Amygdala (tissue), 56 donors: ENCODE measurements at regions not wholly inside any gene's neighbourhood (a gene's known extent, or its start where the extent isn't known, plus 50 kb on each side); places are given as distances from the start of the nearest gene placed in this dataset.

Experiments used
- DNase-seq, 56 donors: peaks; one replicate each; lab custom pipeline; 2025; lab: John Stamatoyannopoulos, UW

DNA sequence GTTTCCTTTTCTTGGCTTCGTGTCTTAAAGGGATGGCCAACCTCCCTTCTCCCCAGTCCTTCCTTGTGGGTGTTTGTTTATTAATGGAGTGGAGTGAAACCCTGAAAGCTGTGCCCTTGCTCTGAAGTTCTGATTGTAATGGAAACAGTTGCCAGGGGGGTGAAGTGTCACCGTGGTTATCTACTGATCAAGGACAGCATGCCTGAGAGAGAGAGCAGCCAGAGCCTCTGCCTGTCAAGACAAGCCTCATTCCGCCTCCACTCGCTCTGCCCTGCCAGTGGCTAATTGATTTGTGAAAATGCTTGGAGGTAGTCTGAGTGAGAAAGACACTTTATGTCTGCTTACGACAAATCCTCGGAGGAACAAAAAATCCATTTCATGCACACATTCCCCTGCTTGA, 143.7 kb upstream of the SLC30A5 start:
- peak in 6 of 56 donors; percentile 4 to 22 (median 10) for DNase-seq

DNA sequence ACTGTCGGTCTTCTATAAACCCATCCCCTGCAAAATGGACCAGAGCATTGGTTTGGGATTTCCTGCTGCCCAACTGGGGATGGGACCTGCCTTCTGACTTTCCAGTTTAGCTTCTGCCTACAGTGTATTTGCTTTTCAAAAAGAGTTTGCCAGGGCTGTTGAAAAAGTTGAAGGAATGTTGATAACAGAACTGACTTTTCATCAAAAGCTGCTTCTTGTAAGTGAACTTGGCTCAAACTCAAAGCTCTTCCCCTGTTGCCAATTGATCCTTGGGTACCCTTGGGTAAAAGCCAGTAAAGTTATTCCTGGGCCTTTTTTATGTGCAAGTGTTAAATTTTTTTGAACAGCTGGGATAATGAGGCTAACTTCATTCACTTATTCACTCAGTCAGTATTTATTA, 142.9 kb upstream of the SLC30A5 start:
- no peak for DNase-seq

DNA sequence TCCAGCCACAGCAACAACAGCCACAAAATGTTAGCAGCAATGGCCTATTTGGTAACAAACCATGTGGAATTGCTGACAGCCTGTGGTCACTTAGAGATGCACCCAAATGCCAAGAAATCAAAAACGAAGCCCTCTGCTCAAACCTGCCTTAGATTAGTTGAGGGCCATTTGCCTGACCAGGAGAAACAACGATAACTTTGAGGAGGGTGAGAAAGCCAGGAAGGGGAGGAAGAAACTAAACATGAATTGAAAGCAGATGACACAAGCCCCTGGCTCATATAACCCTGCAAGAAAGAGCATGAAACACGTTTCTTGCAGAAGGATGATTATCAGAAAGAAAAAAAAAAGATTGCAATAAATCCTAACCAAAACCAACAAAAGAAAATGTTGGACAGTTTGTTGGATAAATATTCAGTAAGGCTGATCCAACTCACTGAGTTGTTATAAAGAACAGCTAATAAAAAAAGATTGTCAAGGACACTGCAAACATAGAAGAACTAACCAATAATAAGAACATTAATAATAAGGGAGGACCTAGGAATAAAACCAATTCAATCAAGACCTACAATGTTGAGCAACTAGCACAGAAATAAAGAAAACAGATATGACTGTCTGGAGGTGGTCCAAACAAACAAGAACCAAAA, 140.5 kb upstream of the SLC30A5 start:
- DNase-seq = no peak

DNA sequence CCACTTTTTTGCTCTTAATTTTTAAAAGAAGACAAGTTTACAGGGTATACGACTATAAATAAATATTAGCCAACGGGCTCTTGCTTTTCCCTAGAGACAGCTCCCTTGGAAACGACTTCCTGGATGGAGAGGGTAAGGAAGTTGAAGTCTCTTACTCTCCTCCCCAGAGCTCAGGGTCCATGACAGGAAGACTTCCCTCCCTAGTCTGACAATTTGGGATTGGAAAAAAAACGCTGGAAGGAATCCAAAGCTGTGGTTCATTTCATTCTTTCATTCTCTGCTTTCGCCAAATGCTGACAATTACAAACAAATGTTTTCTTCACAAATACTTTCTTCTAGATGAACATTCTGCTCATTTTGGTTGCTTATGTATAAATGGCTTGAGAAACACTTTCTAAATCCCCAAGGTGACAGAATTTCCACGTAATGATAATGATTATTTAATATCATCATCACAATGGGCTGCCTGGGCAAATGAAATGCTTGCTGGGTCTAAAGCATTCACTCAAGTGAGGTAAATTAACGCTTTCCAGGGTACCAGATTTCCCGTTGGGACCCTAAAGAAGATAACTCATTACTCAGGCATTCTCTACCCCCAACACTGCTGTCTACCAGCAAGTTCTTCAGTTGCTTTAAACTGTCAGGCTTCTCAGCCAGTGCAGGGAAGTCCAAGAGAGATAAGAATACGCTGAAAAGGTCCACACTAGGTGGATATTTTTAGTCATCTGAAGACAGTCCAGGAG, 139.8 kb upstream of the SLC30A5 start:
- no peak for DNase-seq

DNA sequence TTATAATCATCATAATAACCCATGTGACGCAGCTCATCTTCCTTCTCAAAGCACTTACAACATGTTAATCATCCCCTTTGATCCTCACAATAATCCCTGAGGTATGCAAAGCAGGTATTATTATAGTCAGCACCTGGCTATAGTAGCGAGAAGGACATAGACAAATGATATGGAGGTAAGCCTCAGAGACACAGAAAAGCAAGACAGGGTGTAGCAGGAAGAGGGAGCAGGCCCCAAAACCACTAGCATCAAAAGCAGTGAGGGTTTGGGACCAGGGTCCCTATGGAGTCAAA, 139.2 kb upstream of the SLC30A5 start:
- DNase-seq = no peak

DNA sequence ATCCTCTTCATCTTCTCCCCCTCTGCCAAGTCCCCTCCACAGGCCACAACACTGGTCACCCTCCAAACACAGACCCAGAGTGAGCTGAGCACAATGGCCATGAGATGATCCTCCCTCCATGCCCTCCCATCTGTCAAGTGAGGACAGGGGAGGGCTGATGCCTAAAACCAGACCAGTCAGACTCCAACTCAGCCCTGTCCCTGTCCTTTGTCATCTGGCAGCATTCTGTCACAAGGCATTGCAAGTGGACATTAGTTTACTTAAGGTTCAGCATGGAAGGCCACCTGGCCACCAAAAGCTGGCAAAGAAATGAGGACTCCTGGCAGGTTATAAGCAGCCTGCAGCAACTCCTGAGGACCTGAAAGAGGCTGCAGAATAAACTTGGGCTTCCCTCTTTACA, 136.2 kb upstream of the SLC30A5 start:
- DNase-seq = no peak

DNA sequence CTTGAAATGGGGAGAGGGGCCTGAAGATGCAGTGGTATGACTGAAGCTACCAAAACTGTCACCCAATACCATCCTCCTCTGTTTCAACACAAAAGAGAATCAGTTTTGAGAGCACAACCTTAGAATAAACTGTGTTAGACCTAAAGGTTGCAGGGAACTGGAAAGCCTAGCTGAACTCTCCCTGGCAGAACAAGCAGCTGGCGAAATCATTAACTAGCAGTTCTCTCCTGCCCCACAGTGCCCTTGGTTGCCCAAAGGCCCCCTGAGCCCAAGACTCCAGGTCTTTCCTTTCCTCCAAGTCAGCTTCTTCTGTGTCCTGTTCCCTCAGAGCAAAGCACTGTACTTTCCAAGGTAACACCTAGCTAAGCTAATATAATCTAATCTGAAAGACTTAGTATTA, 135.4 kb upstream of the SLC30A5 start:
- no peak for DNase-seq

DNA sequence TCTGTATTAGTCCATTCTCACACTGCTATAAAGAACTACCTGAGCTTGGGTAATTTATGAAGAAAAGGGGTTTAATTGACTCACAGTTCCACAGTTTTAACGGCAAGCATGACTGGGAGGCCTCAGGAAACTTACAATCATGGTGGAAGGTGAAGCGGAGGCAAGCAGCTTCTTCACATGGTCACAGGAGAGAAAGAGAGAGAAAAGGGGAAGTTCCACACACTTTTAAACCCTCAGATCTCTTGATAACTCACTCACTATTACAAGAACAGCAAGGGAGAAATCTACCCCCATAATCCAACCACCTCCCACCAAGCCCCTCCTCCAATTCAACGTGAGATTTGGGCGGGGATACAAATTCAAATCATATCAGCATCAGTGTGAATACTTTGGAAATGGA, 133.4 kb upstream of the SLC30A5 start:
- DNase-seq = no peak

DNA sequence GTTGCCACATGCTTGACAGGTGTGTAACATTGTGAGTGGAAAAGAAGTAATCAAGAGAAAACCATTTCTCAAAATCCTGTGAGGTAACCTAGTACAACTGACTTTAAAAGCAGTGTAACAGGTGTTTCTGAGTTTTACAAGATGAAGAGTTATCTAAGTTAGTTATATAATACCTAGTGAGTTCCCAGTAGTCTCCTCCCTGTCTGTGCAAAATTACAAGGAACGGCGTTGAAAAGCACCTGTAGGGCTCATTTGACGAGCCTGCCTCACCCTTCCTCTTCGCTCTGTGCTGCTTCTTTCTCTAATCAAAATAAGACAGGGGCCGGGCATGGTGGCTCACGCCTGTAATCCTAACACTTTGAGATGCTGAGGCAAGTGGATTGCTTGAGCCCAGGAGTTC, 132.9 kb upstream of the SLC30A5 start:
- DNase-seq = no peak

DNA sequence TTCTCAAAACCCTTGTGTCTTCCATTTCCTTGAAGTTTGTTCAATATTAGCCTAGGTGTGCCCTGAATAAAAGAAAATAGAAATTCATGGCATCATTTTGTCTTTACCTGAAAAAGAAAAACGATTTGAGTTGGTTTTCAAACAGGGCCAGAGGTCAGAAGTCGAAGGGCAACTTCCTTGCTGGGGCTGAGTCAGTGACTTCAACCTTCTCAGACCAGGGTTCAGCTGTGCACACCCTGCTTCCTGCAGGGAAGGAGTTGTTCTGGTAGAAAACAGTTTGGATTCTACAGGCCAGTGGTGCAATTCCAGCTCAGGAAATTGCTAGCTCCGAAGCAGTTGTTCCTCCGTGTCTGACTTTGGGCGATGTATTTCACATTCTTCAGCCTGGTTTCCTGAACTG, 132.1 kb upstream of the SLC30A5 start:
- no peak for DNase-seq

DNA sequence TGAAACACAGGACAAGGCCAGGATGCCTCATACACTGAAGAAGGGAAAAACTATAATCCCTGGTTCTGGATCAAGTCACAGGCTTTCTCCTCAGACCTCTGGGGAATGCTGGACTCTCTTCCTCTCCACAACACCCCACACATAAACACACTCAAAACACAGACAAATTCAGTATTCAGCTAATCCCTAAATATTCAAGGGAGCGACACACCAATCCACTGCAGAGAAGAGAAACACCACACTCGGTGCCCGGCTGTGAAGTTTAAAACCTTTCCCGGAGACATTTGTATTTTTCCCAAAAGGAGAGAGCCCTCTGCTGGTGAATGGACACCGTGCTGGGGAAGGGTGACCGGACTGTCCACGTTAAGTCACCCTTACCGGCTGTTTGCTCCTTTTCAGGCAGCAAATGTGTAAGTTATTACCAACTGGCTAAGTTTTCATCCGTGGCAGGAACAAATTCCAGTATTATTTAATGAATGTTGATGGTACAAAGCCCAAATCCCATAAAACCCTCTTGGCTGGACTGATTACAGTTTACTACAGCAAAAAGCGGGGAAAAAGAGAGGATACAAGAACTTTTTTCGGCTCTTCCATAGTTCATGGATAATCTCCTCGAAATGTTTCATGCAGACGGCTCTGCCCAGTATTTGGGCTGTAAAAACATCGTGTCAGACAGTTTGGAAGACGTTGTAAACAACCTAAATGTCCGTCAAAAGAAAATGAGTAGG, 130.9 kb upstream of the SLC30A5 start:
- peak in 48 of 56 donors; percentile 2 to 80 (median 32) for DNase-seq

DNA sequence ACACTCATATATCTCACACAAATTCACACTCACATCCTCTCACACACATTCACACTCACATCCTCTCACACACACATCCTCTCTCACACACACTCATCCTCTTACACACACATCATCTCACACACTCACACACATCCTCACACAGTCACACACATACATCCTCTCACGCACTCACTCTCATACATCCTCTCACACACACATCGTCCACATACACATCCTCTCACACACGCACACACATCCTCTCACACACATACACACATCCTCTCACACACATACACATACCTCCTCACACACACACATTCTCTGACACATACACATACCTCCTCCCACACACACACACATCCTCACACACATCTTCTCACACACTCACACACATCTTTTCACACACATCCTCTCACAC, 129.1 kb upstream of the SLC30A5 start:
- DNase-seq = no peak

DNA sequence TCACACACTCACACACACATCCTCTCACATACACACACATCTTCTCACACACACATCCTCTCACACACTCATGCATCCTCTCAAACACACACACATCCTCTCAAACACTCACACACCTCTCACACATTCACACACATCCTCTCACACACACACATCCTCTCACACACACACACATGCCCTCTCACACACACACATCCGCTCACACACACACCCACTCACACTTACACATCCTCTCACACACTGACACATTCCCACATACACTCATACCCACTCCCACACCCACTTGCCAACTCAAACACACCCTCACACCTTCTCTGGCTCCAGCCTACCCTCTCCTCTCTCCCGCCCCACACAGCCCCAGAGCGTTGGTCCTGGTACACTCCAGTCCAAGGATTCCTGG, 127.9 kb upstream of the SLC30A5 start:
- DNase-seq = no peak

DNA sequence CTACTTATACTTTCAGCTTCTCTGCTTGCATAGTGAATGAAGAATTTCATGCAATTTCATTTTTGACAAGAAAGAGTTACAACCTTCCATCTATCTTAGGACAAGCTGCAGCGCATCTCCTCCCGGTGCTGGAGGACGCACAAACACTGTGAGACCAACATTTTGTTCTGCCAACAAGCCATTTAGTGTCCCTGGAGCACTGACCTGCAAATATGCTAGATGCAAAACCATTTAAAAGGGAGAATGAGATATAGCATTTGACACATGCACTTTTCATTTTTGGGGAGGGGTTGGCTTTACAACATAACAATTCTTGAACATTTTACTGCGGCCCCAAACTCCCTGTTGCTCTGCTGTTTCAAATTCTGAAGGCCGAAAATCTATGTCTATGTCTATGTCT, 127.2 kb upstream of the SLC30A5 start:
- DNase-seq = no peak

DNA sequence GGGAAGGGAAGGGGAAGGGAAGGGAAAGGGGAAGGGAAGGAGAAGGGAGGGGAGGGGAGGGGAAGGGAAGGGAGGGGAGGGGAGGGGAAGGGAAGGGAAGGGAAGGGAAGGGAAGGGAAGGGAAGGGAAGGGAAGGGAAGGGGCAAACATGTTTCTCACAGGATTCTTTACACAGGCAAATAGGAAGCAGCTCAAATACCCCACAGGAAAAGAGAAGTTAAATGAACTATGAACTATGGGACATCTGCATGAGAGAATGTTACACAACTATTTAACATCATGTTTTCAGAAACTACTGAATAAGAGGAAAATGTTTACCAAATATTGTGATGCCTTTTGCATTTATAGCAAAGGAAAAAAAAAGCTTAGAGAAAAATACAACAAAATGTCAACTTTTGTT, 125.4 kb upstream of the SLC30A5 start:
- DNase-seq = no peak

DNA sequence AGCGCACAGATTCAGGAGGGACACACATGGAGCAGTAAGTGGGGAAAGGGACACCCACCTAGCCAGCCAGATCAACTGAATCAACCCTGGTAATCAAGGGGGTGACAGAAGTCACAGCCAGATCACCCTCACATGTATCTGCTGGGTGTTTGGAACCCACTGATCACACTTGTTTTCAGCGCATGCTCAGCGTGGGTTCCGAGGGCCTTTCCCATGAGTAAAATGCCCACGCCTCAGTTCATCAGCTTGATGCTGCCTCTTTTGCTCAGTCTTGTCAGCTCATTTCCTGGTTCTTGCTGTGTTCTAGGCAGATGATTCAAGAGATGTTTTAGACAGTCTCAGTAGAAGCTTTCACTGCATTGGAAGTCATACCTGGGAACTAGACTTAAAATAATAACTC, 123.2 kb upstream of the SLC30A5 start:
- DNase-seq = no peak

DNA sequence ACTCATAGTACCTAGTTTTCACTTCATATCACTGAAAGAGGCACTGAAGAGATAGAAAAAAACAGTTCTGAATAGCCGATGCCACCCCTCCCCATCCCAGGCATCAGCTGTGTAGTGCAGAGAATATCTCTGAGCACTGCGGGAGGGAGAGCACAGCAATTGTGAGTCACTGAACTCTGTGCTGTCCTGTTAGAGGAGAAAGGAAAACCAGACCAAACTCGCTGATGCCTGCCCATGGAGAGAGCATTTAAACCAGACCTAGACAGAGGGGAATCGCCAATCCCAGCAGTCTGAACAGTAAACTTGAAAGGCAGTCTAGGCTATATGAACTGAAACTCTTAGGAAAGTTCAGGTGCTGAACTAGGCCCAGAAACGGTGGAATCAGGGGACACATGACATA, 120.1 kb upstream of the SLC30A5 start:
- no peak for DNase-seq

DNA sequence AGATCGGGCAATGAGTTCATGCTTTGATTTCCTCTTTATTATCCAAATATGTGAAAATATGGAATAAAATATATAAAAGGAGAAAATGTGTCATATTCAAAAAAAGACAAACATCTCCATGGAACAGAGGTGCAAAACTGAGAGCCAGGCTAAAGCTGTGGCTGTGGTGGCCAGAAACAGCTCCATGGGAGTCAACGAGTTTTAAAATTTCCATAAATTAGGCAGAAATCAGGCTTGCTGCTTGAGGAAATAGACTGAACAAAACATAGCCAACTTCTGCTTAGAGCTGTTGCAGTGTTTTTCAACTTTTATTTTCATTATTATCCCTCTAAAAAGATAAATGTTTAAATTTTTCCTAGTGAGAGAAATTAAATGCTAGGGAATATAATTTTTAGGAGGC, 110.8 kb upstream of the SLC30A5 start:
- no peak for DNase-seq

DNA sequence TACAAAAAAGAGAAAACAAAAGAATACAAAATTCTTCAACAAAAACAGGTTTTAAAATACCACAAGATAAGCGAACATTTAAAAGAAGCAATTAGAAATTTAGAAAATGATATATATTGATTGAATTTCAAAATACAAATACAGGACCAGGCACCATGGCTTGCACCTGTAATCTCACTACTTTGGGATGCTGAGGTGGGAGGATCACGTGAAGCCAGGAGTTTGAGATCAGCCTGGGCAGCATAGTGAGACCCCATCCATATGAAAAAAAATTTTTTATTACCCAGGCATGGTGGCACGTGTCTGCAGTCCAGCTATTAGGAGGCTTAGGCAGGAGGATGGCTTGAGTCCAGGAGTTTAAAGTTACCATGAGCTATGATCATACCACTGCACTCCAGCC, 109.9 kb upstream of the SLC30A5 start:
- DNase-seq = no peak

DNA sequence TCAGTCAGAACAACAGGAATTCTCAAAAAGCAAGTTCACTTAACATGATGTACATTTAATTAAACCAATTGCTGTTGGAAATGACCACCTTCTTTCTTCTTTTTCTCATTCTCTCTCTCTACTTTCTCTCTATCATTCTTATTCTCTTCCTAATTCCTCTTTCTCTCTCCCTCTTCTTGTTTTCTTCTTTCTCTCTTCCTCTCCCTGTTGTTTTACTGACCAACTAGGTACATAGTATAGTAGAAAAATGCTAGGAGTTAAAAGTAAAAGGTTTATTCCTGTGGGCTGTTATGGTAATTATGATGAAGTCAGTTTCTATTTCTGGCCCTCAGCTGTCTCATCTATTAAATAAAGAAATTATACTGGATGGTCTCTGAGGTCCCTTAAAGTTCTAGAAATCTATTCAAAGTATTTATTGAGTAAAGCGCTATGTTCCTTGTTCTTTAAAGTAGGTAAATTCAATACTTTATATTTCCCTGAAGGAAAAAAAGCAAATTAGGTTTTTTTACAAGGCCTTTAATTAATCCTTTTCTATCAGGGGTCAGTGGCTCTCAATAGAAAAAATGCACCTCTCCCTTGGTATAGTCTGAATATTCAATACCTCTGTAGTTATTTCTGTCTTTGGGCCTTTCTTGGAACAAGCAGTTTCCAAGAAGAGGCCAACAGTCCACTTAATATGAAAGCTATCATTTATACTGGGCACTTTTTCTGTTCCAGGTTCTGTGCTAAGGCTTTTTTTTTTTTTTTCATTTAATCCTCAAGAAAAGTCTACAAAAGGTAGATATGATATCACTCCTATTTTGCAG, 102.3 kb upstream of the SLC30A5 start:
- DNase-seq = no peak

DNA sequence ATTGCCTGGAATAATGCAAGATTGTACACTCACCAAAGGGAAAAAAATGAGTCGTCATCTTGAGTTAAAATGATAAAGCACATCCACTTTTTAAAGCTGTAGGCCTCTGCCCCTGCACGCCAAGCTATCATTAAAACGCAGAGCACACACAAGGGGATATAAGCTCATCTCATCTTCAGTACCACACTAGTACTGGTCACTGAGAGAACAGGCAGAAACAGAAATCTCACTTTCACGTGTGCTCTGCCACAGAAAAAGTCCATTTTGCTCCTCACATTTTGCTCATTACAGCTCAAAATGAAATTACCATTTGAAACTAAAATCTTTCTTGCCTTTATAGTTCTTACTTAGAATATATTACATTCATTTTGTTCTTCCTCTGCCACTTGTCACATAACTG, 99.2 kb upstream of the SLC30A5 start:
- DNase-seq = no peak
